Left ventricle myocardium inferior (tissue), 1 donor: ENCODE measurements at regions not wholly inside any gene's neighbourhood (a gene's known extent, or its start where the extent isn't known, plus 50 kb on each side); places are given as distances from the start of the nearest gene placed in this dataset.

ENCODE experiments used
- DNase-seq: peaks from one replicate; pipeline ENCODE4 v3.0.0-alpha.2; 2020
- H3K27ac ChIP-seq: fragments of 200-600 bp; replicated peaks from 2 replicates; pipeline ENCODE4 v1.8.0; 2021
- H3K27me3 ChIP-seq: fragments of 200-600 bp; 2 replicates; pipeline ENCODE4 v1.8.0; 2021; ENCODE audit warnings: low read depth
- H3K36me3 ChIP-seq: fragments of 200-600 bp; 2 replicates; pipeline ENCODE4 v1.8.0; 2021
- H3K4me1 ChIP-seq: fragments of 200-600 bp; 2 replicates; pipeline ENCODE4 v1.8.0; 2021
- H3K4me3 ChIP-seq: fragments of 200-600 bp; 2 replicates; pipeline ENCODE4 v1.8.0; 2021; ENCODE audit warnings: mild to moderate bottlenecking, moderate library complexity
- H3K9me3 ChIP-seq: fragments of 200-600 bp; replicated peaks from 2 replicates; pipeline ENCODE4 v1.8.0; 2021
- CTCF ChIP-seq: fragments of 200-600 bp; IDR thresholded peaks from 2 replicates; pipeline ENCODE4 v1.8.0; 2021; ENCODE audit warnings: antibody characterized with exemption, mild to moderate bottlenecking, borderline replicate concordance
- intact Hi-C: fragments of 100-400 bp; cut with micrococcal nuclease; formaldehyde crosslinking; loops from one replicate; pipeline ENCODE4 v1.11.0; 2022
- donor health status: DM: no; HTN: yes; CAD: no; lungs with severe emphysema.

- Histone ChIP-seq H3K4me1 (peaks cover 4% of the 10 kb centered on the region), H3K27ac (no peak overlapping the region), H3K4me3 (no peak overlapping the region), H3K27me3 (no peaks in the 10 kb centered on the region), H3K36me3 (no peaks in the 10 kb centered on the region), H3K9me3 (no peaks in the 10 kb centered on the region)
- intact Hi-C loops, result no loop called here
- DNase-seq, result no peak
- TF ChIP-seq CTCF, result no peak
Observed at GRCh38 chr7:18305866-18306265, 189.7 kb upstream of the HDAC9 start.

DNA sequence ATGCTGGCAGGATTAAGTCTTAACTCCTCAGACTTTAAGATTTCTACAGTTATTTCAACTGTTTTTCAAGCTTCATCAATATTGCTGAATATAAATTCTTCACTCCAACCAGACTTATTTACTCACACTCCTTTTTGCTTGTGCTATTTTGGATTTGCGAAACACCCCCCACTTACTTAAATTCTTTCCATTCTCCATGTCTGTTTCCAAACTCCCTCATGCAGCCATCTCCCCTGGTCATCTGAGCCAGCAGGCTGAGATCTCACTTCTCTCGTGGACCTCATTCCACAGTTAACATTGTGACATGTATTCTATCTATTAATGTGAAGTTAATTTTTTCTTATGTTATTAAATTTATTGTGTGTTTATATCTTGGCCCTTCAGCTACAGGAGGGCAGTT lies 188.9 kb upstream of the HDAC9 start:
- H3K36me3 ChIP-seq, result no peaks in the 10 kb centered on the region
- no peaks in the 10 kb centered on the region for H3K27me3 ChIP-seq
- H3K4me3 ChIP-seq, result no peak overlapping the region
- H3K4me1 ChIP-seq, result peaks cover 4% of the 10 kb centered on the region
- H3K9me3 ChIP-seq, result no peaks in the 10 kb centered on the region
- no peak for TF ChIP-seq CTCF
- intact Hi-C loops, result no loop called here
- DNase-seq, result no peak
- H3K27ac ChIP-seq, result no peak overlapping the region

- no peak for TF ChIP-seq CTCF
- intact Hi-C loops, result no loop called here
- Histone ChIP-seq H3K9me3 (no peaks in the 10 kb centered on the region), H3K4me3 (no peak overlapping the region), H3K4me1 (peaks cover 5% of the 10 kb centered on the region), H3K27ac (no peak overlapping the region), H3K36me3 (no peaks in the 10 kb centered on the region), H3K27me3 (no peaks in the 10 kb centered on the region)
- no peak for DNase-seq
Observed at GRCh38 chr7:18308938-18309337, 186.6 kb upstream of the HDAC9 start.

DNA sequence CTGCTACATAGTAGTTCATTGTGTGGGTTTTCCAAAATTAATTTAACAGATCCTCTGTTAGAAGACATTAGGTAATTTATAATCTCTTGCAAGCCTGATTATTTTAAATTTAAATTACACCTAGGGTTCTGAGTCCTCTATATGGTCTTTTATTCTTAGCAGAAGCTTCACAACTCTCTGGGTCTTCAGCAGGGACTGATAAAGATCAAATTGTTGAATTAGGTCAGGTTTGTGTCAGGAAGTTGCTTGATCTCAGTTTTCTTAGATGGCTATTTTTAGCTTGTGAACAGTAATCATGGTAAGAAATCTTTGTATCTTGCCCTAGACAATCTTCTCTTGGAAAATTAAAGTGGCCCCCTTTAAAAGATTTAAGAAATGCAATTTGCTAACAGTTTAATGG lies 183.1 kb upstream of the HDAC9 start:
- no peaks in the 10 kb centered on the region for H3K36me3 ChIP-seq
- H3K4me1 ChIP-seq, result peaks cover 31% of the 10 kb centered on the region
- H3K9me3 ChIP-seq, result no peaks in the 10 kb centered on the region
- H3K27me3 ChIP-seq, result no peaks in the 10 kb centered on the region
- no peak overlapping the region for H3K27ac ChIP-seq
- no peak for DNase-seq
- H3K4me3 ChIP-seq, result no peak overlapping the region
- no peak for TF ChIP-seq CTCF
- intact Hi-C loops, result no loop called here

DNA sequence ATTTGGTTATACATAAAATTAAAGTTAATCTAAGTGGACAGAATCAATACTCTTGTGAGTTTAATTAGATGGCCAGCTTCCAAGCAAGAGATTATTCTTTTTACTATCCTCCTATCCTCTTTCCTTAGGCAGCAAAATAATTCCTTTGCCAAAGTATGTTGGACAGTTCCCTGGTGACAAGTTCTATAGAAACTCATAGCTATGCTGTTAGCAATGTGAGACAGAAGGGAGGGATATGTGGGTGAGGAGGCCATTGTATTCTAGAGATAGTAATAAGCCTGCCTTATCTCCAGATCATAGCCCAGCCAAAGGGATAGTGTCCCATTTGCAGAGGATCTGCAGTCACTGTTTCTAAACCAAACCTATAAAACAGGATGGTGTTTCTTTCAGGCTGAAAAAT lies 181.6 kb upstream of the HDAC9 start:
- no peak overlapping the region for H3K27ac ChIP-seq
- no peaks in the 10 kb centered on the region for H3K36me3 ChIP-seq
- no peak overlapping the region for H3K4me3 ChIP-seq
- no peaks in the 10 kb centered on the region for H3K27me3 ChIP-seq
- H3K4me1 ChIP-seq, result peaks cover 36% of the 10 kb centered on the region
- no peaks in the 10 kb centered on the region for H3K9me3 ChIP-seq
- intact Hi-C loops, result no loop called here
- no peak for DNase-seq
- no peak for TF ChIP-seq CTCF

DNA sequence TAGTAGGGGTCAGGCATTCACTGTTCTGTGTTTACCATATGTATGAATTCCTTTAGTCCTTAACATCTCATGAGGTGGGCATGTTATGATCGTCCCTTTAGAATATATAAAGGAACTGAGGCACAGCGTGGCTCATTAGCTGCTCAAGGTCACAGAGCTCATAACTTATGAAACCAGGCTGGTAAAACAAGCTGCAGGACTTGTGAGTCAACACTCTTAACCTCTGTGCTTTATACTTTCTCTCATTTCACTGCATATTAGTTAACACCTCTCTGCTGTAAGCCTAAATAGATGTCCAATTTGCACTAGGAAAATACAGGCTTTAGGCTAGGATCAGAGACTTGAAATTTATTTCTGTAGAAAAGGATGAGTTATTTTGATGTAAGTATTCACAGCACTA lies 180.3 kb upstream of the HDAC9 start:
- Histone ChIP-seq H3K4me1 (peaks cover 36% of the 10 kb centered on the region), H3K27me3 (no peaks in the 10 kb centered on the region), H3K36me3 (no peaks in the 10 kb centered on the region), H3K9me3 (no peaks in the 10 kb centered on the region), H3K27ac (no peak overlapping the region), H3K4me3 (no peak overlapping the region)
- intact Hi-C loops, result no loop called here
- no peak for TF ChIP-seq CTCF
- no peak for DNase-seq
